Stimulated activated naive CD8-positive, alpha-beta T cell treated with anti-CD3 and anti-CD28 coated beads, Interleukin-15, amount 100 ng/mL, for 72 hours (primary cell): ENCODE measurements at regions not wholly inside any gene's neighbourhood (a gene's known extent, or its start where the extent isn't known, plus 50 kb on each side); places are given as distances from the start of the nearest gene placed in this dataset.

Experiments
- ATAC-seq: fragments of 150-1000 bp; cut with Tn5 transposase; 2 replicates; pipeline ENCODE4 v1.10.0; 2021; ENCODE audit warnings: mild to moderate bottlenecking, moderate library complexity
- DNase-seq, 2 donors: peaks; one replicate each; pipeline ENCODE4 v3.0.0; 2021 to 2022
- H3K27ac Mint-ChIP-seq, 2 donors: one replicate each; pipeline ENCODE4 v1.8.0; 2022; ENCODE audit warnings: mild to moderate bottlenecking in 2 of 2, mixed read lengths in 2 of 2, moderate library complexity in 2 of 2
- H3K27me3 Mint-ChIP-seq: one replicate; pipeline ENCODE4 v1.8.0; 2022; ENCODE audit warnings: mixed read lengths
- H3K4me1 Mint-ChIP-seq: one replicate; pipeline ENCODE4 v1.8.0; 2022; ENCODE audit warnings: mild to moderate bottlenecking, mixed read lengths
- H3K4me3 Mint-ChIP-seq, 2 donors: one replicate each; pipeline ENCODE4 v1.8.0; 2022; ENCODE audit warnings: mild to moderate bottlenecking in 2 of 2, mixed read lengths in 2 of 2, moderate library complexity in 1 of 2
- H3K9me3 Mint-ChIP-seq, 2 donors: one replicate each; pipeline ENCODE4 v1.8.0; 2022; ENCODE audit warnings: mixed read lengths in 2 of 2

- DNase-seq (no peak), ATAC-seq (no peak)
- peaks cover 5 to 6% of the 10 kb centered on the region in 2 donors for H3K9me3 Mint-ChIP-seq
- H3K27ac Mint-ChIP-seq, result no peak overlapping the region
- H3K4me3 Mint-ChIP-seq, result no peak overlapping the region
- H3K27me3 Mint-ChIP-seq, result no peaks in the 10 kb centered on the region
- no peaks in the 10 kb centered on the region for H3K4me1 Mint-ChIP-seq
Measured at GRCh38 chr5:44632344-44632743, 176.4 kb upstream of the MRPS30 start.

- Mint-ChIP-seq H3K4me3 (no peak overlapping the region), H3K27ac (no peak overlapping the region), H3K4me1 (no peaks in the 10 kb centered on the region), H3K27me3 (no peaks in the 10 kb centered on the region), H3K9me3 (peaks cover 5 to 6% of the 10 kb centered on the region in 2 donors)
- ATAC-seq (no peak), DNase-seq (no peak)
Measured at GRCh38 chr5:44626846-44627245, 181.9 kb upstream of the MRPS30 start.

GRCh38 chr5:44622331-44622730 lies 186.4 kb upstream of the MRPS30 start:
- no peak overlapping the region for H3K27ac Mint-ChIP-seq
- H3K9me3 Mint-ChIP-seq, result no peaks in the 10 kb centered on the region
- ATAC-seq, result no peak
- no peaks in the 10 kb centered on the region for H3K4me1 Mint-ChIP-seq
- H3K27me3 Mint-ChIP-seq, result no peaks in the 10 kb centered on the region
- H3K4me3 Mint-ChIP-seq, result no peak overlapping the region
- no peak for DNase-seq

- H3K27ac Mint-ChIP-seq, result no peak overlapping the region
- DNase-seq, result no peak
- no peak for ATAC-seq
- no peaks in the 10 kb centered on the region for H3K9me3 Mint-ChIP-seq
- no peaks in the 10 kb centered on the region for H3K27me3 Mint-ChIP-seq
- no peak overlapping the region for H3K4me3 Mint-ChIP-seq
- no peaks in the 10 kb centered on the region for H3K4me1 Mint-ChIP-seq
Measured at GRCh38 chr5:44619875-44620610, 188.7 kb upstream of the MRPS30 start.

GRCh38 chr5:44614845-44615244 lies 193.9 kb upstream of the MRPS30 start:
- H3K27me3 Mint-ChIP-seq, result no peaks in the 10 kb centered on the region
- DNase-seq (no peak), ATAC-seq (no peak)
- H3K9me3 Mint-ChIP-seq, result no peaks in the 10 kb centered on the region
- H3K4me1 Mint-ChIP-seq, result no peaks in the 10 kb centered on the region
- H3K4me3 Mint-ChIP-seq, result no peak overlapping the region
- no peak overlapping the region for H3K27ac Mint-ChIP-seq

GRCh38 chr5:44613936-44614335 lies 194.8 kb upstream of the MRPS30 start:
- Mint-ChIP-seq H3K4me3 (no peak overlapping the region), H3K4me1 (no peaks in the 10 kb centered on the region), H3K9me3 (no peaks in the 10 kb centered on the region), H3K27ac (no peak overlapping the region), H3K27me3 (no peaks in the 10 kb centered on the region)
- DNase-seq (no peak), ATAC-seq (no peak)

GRCh38 chr5:44605926-44606325 lies 202.8 kb upstream of the MRPS30 start:
- H3K9me3 Mint-ChIP-seq, result peaks cover 7 to 14% of the 10 kb centered on the region in 2 donors

GRCh38 chr5:44603496-44604272 lies 205.1 kb upstream of the MRPS30 start:
- peaks cover 7 to 12% of the 10 kb centered on the region in 2 donors for H3K9me3 Mint-ChIP-seq
- no peak for DNase-seq

More at GRCh38 chr5:44605926-44606325, 202.8 kb upstream of the MRPS30 start:
- no peaks in the 10 kb centered on the region for H3K27me3 Mint-ChIP-seq
- ATAC-seq, result no peak
- DNase-seq, result no peak
- H3K4me3 Mint-ChIP-seq, result no peak overlapping the region
- H3K4me1 Mint-ChIP-seq, result no peaks in the 10 kb centered on the region
- H3K27ac Mint-ChIP-seq, result peak overlapping the region in 1 of 2 donors; percentile 49

GRCh38 chr5:44574678-44575077 lies 185.5 kb upstream of the FGF10 start:
- H3K9me3 Mint-ChIP-seq, result peaks cover 5 to 12% of the 10 kb centered on the region in 2 donors
- no peaks in the 10 kb centered on the region for H3K4me1 Mint-ChIP-seq
- DNase-seq (no peak), ATAC-seq (no peak)
- H3K27me3 Mint-ChIP-seq, result no peaks in the 10 kb centered on the region
- H3K27ac Mint-ChIP-seq, result no peak overlapping the region
- H3K4me3 Mint-ChIP-seq, result no peak overlapping the region

More at GRCh38 chr5:44603496-44604272, 205.1 kb upstream of the MRPS30 start:
- no peaks in the 10 kb centered on the region for H3K4me1 Mint-ChIP-seq
- no peak for ATAC-seq
- H3K27ac Mint-ChIP-seq, result no peak overlapping the region
- H3K4me3 Mint-ChIP-seq, result no peak overlapping the region
- no peaks in the 10 kb centered on the region for H3K27me3 Mint-ChIP-seq

GRCh38 chr5:44568519-44568918 lies 179.3 kb upstream of the FGF10 start:
- Mint-ChIP-seq H3K4me1 (no peaks in the 10 kb centered on the region), H3K9me3 (no peaks in the 10 kb centered on the region), H3K4me3 (no peak overlapping the region), H3K27ac (no peak overlapping the region), H3K27me3 (no peaks in the 10 kb centered on the region)
- ATAC-seq (no peak), DNase-seq (no peak)

- Mint-ChIP-seq H3K27ac (no peak overlapping the region), H3K9me3 (peaks cover 0 to 9% of the 10 kb centered on the region in 2 donors), H3K4me1 (no peaks in the 10 kb centered on the region), H3K4me3 (no peak overlapping the region), H3K27me3 (no peaks in the 10 kb centered on the region)
- DNase-seq (no peak), ATAC-seq (no peak)
Measured at GRCh38 chr5:44565902-44566301, 176.7 kb upstream of the FGF10 start.

GRCh38 chr5:44565360-44565759 lies 176.1 kb upstream of the FGF10 start:
- Mint-ChIP-seq H3K27me3 (no peaks in the 10 kb centered on the region), H3K9me3 (peaks cover 0 to 9% of the 10 kb centered on the region in 2 donors), H3K4me1 (no peaks in the 10 kb centered on the region), H3K27ac (no peak overlapping the region), H3K4me3 (no peak overlapping the region)
- ATAC-seq (no peak), DNase-seq (no peak)

- DNase-seq (no peak), ATAC-seq (no peak)
- H3K27ac Mint-ChIP-seq, result no peak overlapping the region
- H3K27me3 Mint-ChIP-seq, result no peaks in the 10 kb centered on the region
- H3K4me1 Mint-ChIP-seq, result no peaks in the 10 kb centered on the region
- H3K9me3 Mint-ChIP-seq, result no peaks in the 10 kb centered on the region
- H3K4me3 Mint-ChIP-seq, result no peak overlapping the region
Measured at GRCh38 chr5:44546286-44546685, 157.1 kb upstream of the FGF10 start.

GRCh38 chr5:44543511-44543910 lies 154.3 kb upstream of the FGF10 start:
- ATAC-seq (no peak), DNase-seq (no peak)
- Mint-ChIP-seq H3K27me3 (no peaks in the 10 kb centered on the region), H3K27ac (no peak overlapping the region), H3K9me3 (no peaks in the 10 kb centered on the region), H3K4me3 (no peak overlapping the region), H3K4me1 (no peaks in the 10 kb centered on the region)

- no peaks in the 10 kb centered on the region for H3K27me3 Mint-ChIP-seq
- peak overlapping the region in 1 of 2 donors; percentile 15 for H3K27ac Mint-ChIP-seq
- DNase-seq (no peak), ATAC-seq (no peak)
- no peaks in the 10 kb centered on the region for H3K4me1 Mint-ChIP-seq
- no peaks in the 10 kb centered on the region for H3K9me3 Mint-ChIP-seq
- H3K4me3 Mint-ChIP-seq, result no peak overlapping the region
Measured at GRCh38 chr5:44542470-44542869, 153.2 kb upstream of the FGF10 start.

GRCh38 chr5:44539602-44539919 lies 150.3 kb upstream of the FGF10 start:
- Mint-ChIP-seq H3K9me3 (no peaks in the 10 kb centered on the region), H3K4me1 (no peaks in the 10 kb centered on the region), H3K27ac (no peak overlapping the region), H3K4me3 (no peak overlapping the region), H3K27me3 (no peaks in the 10 kb centered on the region)
- no peak for ATAC-seq
- no peak for DNase-seq
